ENCODE measurements at regions not wholly inside any gene's neighbourhood (a gene's known extent, or its start where the extent isn't known, plus 50 kb on each side); places are given as distances from the start of the nearest gene placed in this dataset.

DNA sequence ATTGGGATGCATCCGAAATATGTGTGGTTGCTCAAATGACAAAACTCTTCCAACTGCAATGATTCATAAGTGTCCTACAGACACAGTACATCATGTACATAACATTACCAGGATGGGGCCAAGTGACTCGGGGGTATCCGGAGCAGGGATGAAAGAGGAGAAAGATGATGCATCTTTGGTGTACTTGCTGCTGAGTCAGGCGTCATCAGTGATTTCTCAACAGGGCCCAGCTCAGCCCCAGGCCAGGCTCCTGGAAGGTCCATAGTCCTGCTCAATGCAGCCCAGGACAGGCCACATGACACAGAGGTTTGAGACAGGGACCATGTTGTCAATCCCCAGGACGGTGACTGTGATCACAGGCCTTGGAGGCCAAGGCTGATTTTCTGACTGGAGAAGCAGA is 59.3 kb downstream of the GGTLC2 start:
- TF ChIP-seq, protein P1, sequence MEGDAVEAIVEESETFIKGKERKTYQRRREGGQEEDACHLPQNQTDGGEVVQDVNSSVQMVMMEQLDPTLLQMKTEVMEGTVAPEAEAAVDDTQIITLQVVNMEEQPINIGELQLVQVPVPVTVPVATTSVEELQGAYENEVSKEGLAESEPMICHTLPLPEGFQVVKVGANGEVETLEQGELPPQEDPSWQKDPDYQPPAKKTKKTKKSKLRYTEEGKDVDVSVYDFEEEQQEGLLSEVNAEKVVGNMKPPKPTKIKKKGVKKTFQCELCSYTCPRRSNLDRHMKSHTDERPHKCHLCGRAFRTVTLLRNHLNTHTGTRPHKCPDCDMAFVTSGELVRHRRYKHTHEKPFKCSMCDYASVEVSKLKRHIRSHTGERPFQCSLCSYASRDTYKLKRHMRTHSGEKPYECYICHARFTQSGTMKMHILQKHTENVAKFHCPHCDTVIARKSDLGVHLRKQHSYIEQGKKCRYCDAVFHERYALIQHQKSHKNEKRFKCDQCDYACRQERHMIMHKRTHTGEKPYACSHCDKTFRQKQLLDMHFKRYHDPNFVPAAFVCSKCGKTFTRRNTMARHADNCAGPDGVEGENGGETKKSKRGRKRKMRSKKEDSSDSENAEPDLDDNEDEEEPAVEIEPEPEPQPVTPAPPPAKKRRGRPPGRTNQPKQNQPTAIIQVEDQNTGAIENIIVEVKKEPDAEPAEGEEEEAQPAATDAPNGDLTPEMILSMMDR (IDR thresholded peaks at IDR 0.05), result no peak
- no peak for TF ChIP-seq POLR2A (IDR thresholded peaks at IDR 0.05)
